ENCODE measurements at regions not wholly inside any gene's neighbourhood (a gene's known extent, or its start where the extent isn't known, plus 50 kb on each side); places are given as distances from the start of the nearest gene placed in this dataset.

DNA sequence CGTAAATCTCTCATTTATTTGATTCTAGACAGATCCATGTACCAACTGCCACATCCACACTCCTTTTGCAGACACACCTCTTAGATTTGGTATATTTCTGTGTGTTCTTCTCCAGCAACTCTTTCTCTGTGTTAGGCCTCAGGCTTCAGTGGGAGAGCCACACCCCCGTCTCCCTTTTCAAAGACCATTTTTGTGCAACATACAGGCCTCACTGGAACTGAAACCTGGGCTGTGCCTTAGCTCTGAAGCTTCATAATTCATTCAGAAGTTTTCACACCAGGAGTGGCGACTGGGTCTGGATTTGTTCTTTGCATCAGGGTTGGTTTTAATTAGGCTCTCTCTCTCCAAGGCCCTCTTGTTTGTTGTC, 170.2 kb downstream of the THBS2 start:
- TF ChIP-seq POLR2A (IDR thresholded peaks at IDR 0.05) (no peak), POLR2AphosphoS5 (IDR thresholded peaks at IDR 0.05) (no peak), EP300 (IDR thresholded peaks at IDR 0.05) (no peak)
- TF ChIP-seq, protein P1, sequence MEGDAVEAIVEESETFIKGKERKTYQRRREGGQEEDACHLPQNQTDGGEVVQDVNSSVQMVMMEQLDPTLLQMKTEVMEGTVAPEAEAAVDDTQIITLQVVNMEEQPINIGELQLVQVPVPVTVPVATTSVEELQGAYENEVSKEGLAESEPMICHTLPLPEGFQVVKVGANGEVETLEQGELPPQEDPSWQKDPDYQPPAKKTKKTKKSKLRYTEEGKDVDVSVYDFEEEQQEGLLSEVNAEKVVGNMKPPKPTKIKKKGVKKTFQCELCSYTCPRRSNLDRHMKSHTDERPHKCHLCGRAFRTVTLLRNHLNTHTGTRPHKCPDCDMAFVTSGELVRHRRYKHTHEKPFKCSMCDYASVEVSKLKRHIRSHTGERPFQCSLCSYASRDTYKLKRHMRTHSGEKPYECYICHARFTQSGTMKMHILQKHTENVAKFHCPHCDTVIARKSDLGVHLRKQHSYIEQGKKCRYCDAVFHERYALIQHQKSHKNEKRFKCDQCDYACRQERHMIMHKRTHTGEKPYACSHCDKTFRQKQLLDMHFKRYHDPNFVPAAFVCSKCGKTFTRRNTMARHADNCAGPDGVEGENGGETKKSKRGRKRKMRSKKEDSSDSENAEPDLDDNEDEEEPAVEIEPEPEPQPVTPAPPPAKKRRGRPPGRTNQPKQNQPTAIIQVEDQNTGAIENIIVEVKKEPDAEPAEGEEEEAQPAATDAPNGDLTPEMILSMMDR (IDR thresholded peaks at IDR 0.05): no peak
- WGBS, 2 donors (ENCODE audit: low coverage in 1 of 2): 0 to 71% methylated on average over 1 to 3 of the region's 3 CpGs

DNA sequence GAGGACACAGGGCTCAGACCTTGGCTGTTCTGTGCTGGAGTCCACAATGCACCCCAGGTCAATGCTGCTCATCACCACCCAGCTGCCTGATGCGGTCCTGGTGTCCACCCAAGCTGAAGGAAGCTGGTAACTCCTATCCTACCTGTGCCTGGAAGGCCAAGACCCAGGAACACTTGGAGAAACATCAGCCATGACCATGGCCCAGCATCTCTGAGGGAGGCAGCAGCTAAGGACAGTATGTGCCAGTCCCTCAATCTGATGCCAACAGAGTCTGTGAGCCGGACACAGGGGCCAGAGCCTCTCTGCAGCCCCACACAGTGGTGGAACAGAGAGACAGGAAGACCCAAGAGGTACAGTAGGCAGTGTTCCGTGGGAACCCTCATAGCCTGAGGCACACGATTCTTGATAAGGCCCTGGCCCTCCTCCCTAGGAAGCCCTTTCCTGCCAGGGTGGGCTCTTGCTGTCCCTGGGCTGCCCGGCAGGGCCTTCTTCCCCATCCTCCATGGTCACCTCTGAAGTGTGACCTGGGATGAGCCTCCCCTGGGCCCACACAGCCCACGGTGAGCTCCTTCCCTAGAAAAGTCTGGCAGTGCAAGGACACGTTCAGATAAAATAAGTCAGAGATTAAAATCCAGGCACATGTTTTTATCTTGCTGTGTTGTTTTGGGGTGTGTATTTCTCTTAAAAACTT, 170.7 kb downstream of the THBS2 start:
- H3K36me3 ChIP-seq: no peaks in the 10 kb centered on the region
- whole genome bisulfite sequencing, 2 donors (ENCODE audit: low coverage in 1 of 2): 88 to 94% methylated on average over 1 to 5 of the region's 7 CpGs
- no peaks in the 10 kb centered on the region for H3K9me3 ChIP-seq
- no peaks in the 10 kb centered on the region for H3K27me3 ChIP-seq
- no peak overlapping the region for H3K27ac ChIP-seq
- peak; percentile 18 for ATAC-seq
- H3K4me3 ChIP-seq: no peak overlapping the region
- no peak for TF ChIP-seq POLR2AphosphoS5 (IDR thresholded peaks at IDR 0.05)
- TF ChIP-seq POLR2A (IDR thresholded peaks at IDR 0.05): no peak
- TF ChIP-seq, protein P1 (IDR thresholded peaks at IDR 0.05): no peak
- TF ChIP-seq EP300 (IDR thresholded peaks at IDR 0.05): no peak
- H3K4me1 ChIP-seq: no peaks in the 10 kb centered on the region

More for the DNA sequence above, 170.2 kb downstream of the THBS2 start:
- H3K36me3 ChIP-seq: no peaks in the 10 kb centered on the region
- ATAC-seq: no peak
- no peaks in the 10 kb centered on the region for H3K27me3 ChIP-seq
- H3K27ac ChIP-seq: no peak overlapping the region
- no peak overlapping the region for H3K4me3 ChIP-seq
- no peaks in the 10 kb centered on the region for H3K9me3 ChIP-seq
- H3K4me1 ChIP-seq: no peaks in the 10 kb centered on the region

DNA sequence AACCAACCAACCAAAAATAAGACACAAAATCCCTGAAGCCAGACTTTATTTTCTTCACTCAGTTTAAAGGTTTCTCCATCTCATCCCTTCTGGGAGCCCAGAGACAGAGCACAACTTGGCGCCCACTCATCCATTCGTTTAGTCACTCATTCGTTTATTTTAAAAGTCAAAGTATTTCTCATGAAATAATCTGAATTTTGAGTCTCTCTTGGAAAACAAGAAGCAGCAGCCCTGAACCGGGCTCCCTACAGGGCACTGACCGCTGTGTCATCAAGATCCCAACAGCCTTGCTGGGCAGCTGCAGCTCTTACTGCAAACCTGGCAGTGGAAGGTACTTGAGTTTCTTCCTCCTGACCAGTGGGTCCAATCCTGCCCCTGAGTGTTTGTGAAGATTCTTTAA, 171.6 kb downstream of the THBS2 start:
- H3K27me3 ChIP-seq: no peaks in the 10 kb centered on the region
- 57 to 74% methylated on average over 3 to 4 of the region's 5 CpGs for WGBS, 2 donors (ENCODE audit: low coverage in 1 of 2)
- no peaks in the 10 kb centered on the region for H3K9me3 ChIP-seq
- TF ChIP-seq POLR2AphosphoS5 (IDR thresholded peaks at IDR 0.05): no peak
- no peak for TF ChIP-seq POLR2A (IDR thresholded peaks at IDR 0.05)
- TF ChIP-seq, protein P1 (IDR thresholded peaks at IDR 0.05): no peak
- TF ChIP-seq EP300 (IDR thresholded peaks at IDR 0.05): no peak
- no peaks in the 10 kb centered on the region for H3K36me3 ChIP-seq
- no peak for ATAC-seq
- H3K4me3 ChIP-seq: no peak overlapping the region
- no peak overlapping the region for H3K27ac ChIP-seq
- H3K4me1 ChIP-seq: no peaks in the 10 kb centered on the region

DNA sequence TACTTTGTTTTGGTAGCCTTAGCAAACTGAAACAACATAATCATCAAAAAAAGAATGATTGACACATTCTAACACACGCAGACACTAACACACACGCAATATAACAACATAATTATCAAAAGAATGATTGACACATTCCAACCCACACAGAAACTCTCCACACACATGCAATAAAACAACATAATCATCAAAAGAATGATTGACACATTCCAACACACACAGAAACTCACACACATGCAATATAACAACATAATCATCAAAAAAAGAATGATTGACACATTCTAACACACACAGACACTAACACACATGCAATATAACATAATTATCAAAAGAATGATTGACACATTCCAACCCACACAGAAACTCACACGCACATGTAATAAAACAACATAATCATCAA, 172.4 kb downstream of the THBS2 start:
- H3K27me3 ChIP-seq: no peaks in the 10 kb centered on the region
- H3K4me1 ChIP-seq: peaks cover 0 to 1% (median 0%) of the 10 kb centered on the region in 3 donors
- 81 to 86% methylated on average over 3 of the region's 3 CpGs for WGBS, 2 donors (ENCODE audit: low coverage in 1 of 2)
- no peak for ATAC-seq
- no peak overlapping the region for H3K27ac ChIP-seq
- H3K36me3 ChIP-seq: no peaks in the 10 kb centered on the region
- H3K9me3 ChIP-seq: no peaks in the 10 kb centered on the region
- H3K4me3 ChIP-seq: no peak overlapping the region
- TF ChIP-seq, protein P1 (IDR thresholded peaks at IDR 0.05): no peak
- TF ChIP-seq EP300 (IDR thresholded peaks at IDR 0.05): no peak
- no peak for TF ChIP-seq POLR2A (IDR thresholded peaks at IDR 0.05)
- TF ChIP-seq POLR2AphosphoS5 (IDR thresholded peaks at IDR 0.05): no peak

DNA sequence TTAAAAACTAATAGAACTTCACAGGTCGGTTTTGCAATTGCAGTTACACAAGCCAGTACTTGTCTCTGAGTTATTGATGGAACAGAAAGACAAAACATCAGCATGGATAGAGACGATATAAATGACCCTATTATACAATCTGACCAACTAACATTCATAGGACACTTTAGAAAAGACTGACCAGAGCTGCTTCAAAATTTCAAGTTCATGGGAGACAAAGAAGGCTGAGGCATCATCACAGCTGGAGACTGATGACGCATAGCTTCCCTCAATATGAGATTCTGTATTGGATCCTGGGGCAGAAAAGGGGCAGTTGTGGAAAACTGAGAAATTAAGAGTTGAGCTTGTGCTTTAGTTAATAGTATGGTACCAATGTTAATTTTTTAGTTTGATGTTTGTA, 174.0 kb downstream of the THBS2 start:
- no peaks in the 10 kb centered on the region for H3K9me3 ChIP-seq
- 77 to 78% methylated on average over 3 of the region's 3 CpGs for WGBS, 2 donors (ENCODE audit: low coverage in 1 of 2)
- peaks cover 0 to 16% (median 6%) of the 10 kb centered on the region in 3 donors for H3K4me1 ChIP-seq
- no peaks in the 10 kb centered on the region for H3K36me3 ChIP-seq
- no peaks in the 10 kb centered on the region for H3K27me3 ChIP-seq
- no peak overlapping the region for H3K4me3 ChIP-seq
- H3K27ac ChIP-seq: no peak overlapping the region
- TF ChIP-seq POLR2A (IDR thresholded peaks at IDR 0.05): no peak
- TF ChIP-seq POLR2AphosphoS5 (IDR thresholded peaks at IDR 0.05): no peak
- TF ChIP-seq, protein P1 (IDR thresholded peaks at IDR 0.05): no peak
- TF ChIP-seq EP300 (IDR thresholded peaks at IDR 0.05): no peak
- no peak for ATAC-seq

All from gastroesophageal sphincter (tissue), 4 donors.